Activated CD4-positive, alpha-beta memory T cell treated with anti-CD3 and anti-CD28 coated beads for 36 hours (primary cell): ENCODE measurements at regions not wholly inside any gene's neighbourhood (a gene's known extent, or its start where the extent isn't known, plus 50 kb on each side); places are given as distances from the start of the nearest gene placed in this dataset.

Experiments
- CTCF ChIA-PET: fragments of 350-600 bp; sonication (Branson Sonifier 250); formaldehyde crosslinking; loops from one replicate; lab custom pipeline; 2021; ENCODE audit warnings: antibody characterized with exemption, inconsistent platforms; lab: Charles Lee
- POLR2A ChIA-PET: fragments of 350-600 bp; sonication (Branson Sonifier 250); formaldehyde crosslinking; loops from one replicate; lab custom pipeline; 2021; ENCODE audit warnings: antibody characterized with exemption; lab: Charles Lee
- DNase-seq: peaks from one replicate; pipeline ENCODE4 v3.0.0-alpha.2; 2020
- H3K27ac Mint-ChIP-seq: one replicate; pipeline ENCODE4 v1.8.0; 2021; ENCODE audit warnings: mixed read lengths
- H3K27me3 Mint-ChIP-seq: one replicate; pipeline ENCODE4 v1.8.0; 2021; ENCODE audit warnings: mixed read lengths
- H3K36me3 Mint-ChIP-seq: one replicate; pipeline ENCODE4 v1.8.0; 2021; ENCODE audit warnings: mixed read lengths
- H3K4me1 Mint-ChIP-seq: one replicate; pipeline ENCODE4 v1.8.0; 2021; ENCODE audit warnings: low read depth, mixed read lengths
- H3K4me3 Mint-ChIP-seq: one replicate; pipeline ENCODE4 v1.8.0; 2021; ENCODE audit warnings: mild to moderate bottlenecking, mixed read lengths
- H3K9me3 Mint-ChIP-seq: one replicate; pipeline ENCODE4 v1.8.0; 2021; ENCODE audit warnings: mixed read lengths
- intact Hi-C: fragments of 100-400 bp; cut with micrococcal nuclease; formaldehyde crosslinking; loops from one replicate; pipeline ENCODE4 v1.15.1; 2023

GRCh38 chr4:3868211-3869173, 102.3 kb downstream of the ADRA2C start:
- Mint-ChIP-seq H3K36me3 (no peaks in the 10 kb centered on the region), H3K27ac (no peak overlapping the region), H3K4me1 (peaks cover 2% of the 10 kb centered on the region), H3K9me3 (no peaks in the 10 kb centered on the region), H3K4me3 (no peak overlapping the region), H3K27me3 (peaks cover 31% of the 10 kb centered on the region)
- CTCF ChIA-PET: no interaction called here
- POLR2A ChIA-PET: no interaction called here
- intact Hi-C loops: no loop called here
- no peak for DNase-seq

DNA sequence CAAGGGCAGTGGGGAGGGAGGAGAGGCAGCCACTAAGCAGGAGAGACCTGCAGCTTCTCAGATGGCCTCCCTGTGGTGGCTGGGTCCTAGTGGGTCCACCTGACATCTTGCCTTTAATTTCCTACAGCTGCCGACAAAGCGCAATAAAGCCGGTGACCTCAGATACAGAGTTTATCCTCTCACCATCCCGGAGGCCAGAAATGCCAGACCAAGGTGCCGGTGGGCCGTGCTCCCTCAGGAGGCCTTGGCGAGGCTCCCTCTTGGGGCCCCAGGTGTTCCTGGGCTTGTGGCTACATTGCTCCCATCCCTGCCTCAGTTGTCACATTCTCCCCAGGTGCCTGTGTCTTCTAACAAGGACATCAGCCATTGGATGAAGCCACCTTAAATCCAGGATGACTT, 103.0 kb downstream of the ADRA2C start:
- POLR2A ChIA-PET: no interaction called here
- Mint-ChIP-seq H3K36me3 (no peaks in the 10 kb centered on the region), H3K27ac (no peak overlapping the region), H3K4me3 (no peak overlapping the region), H3K27me3 (peaks cover 31% of the 10 kb centered on the region), H3K9me3 (no peaks in the 10 kb centered on the region), H3K4me1 (peaks cover 2% of the 10 kb centered on the region)
- CTCF ChIA-PET: no interaction called here
- intact Hi-C loops: no loop called here
- no peak for DNase-seq

GRCh38 chr4:3869661-3870566, 103.7 kb downstream of the ADRA2C start:
- no peaks in the 10 kb centered on the region for H3K9me3 Mint-ChIP-seq
- POLR2A ChIA-PET: no interaction called here
- DNase-seq: no peak
- no peaks in the 10 kb centered on the region for H3K36me3 Mint-ChIP-seq
- H3K27ac Mint-ChIP-seq: no peak overlapping the region
- CTCF ChIA-PET: interaction anchor here (1.0 kb wide), 1 partner anchor 11 kb away, joined by 3 read pairs; no protein-coding TSS in a partner anchor
- H3K4me1 Mint-ChIP-seq: peaks cover 2% of the 10 kb centered on the region
- peaks cover 36% of the 10 kb centered on the region for H3K27me3 Mint-ChIP-seq
- H3K4me3 Mint-ChIP-seq: no peak overlapping the region
- intact Hi-C loops: no loop called here

DNA sequence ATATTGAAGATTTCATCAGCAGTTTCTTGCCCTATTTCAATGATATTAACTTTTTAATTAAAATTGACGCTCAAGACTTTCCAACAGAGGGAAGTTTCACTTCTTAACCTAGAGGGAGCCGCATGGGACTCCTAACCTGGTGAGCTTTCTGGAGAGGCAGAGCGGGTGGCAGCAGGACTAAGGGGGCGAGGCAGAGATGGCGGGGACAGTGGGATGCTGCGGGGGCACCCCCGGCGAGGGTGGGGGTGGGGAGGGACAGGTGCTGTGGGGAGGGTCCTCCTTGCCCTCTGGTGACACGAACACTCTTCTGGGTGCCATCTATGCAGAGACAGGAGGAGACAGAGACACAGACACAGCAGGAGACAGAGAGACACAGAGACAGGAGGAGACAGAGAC, 104.4 kb downstream of the ADRA2C start:
- H3K4me1 Mint-ChIP-seq: peaks cover 2% of the 10 kb centered on the region
- H3K27me3 Mint-ChIP-seq: peaks cover 39% of the 10 kb centered on the region
- H3K27ac Mint-ChIP-seq: no peak overlapping the region

GRCh38 chr4:3871181-3871852, 105.1 kb downstream of the ADRA2C start:
- CTCF ChIA-PET: interaction anchor here (1.0 kb wide), 1 partner anchor 10 kb away, joined by 3 read pairs; no protein-coding TSS in a partner anchor
- peak; percentile 28 for DNase-seq
- H3K4me1 Mint-ChIP-seq: peaks cover 2% of the 10 kb centered on the region
- no peak overlapping the region for H3K27ac Mint-ChIP-seq
- H3K4me3 Mint-ChIP-seq: no peak overlapping the region
- POLR2A ChIA-PET: no interaction called here
- peaks cover 35% of the 10 kb centered on the region for H3K27me3 Mint-ChIP-seq
- no peaks in the 10 kb centered on the region for H3K36me3 Mint-ChIP-seq
- intact Hi-C loops: no loop called here
- no peaks in the 10 kb centered on the region for H3K9me3 Mint-ChIP-seq

More for the DNA sequence above, 104.4 kb downstream of the ADRA2C start:
- no peak overlapping the region for H3K4me3 Mint-ChIP-seq
- H3K36me3 Mint-ChIP-seq: no peaks in the 10 kb centered on the region
- ChIA-PET CTCF (interaction anchor here (1.0 kb wide), 1 partner anchor 10 kb away, joined by 3 read pairs; no protein-coding TSS in a partner anchor), POLR2A (no interaction called here)
- no peaks in the 10 kb centered on the region for H3K9me3 Mint-ChIP-seq
- intact Hi-C loops: no loop called here
- peak; percentile 1 for DNase-seq

GRCh38 chr4:3871881-3872833, 106.0 kb downstream of the ADRA2C start:
- DNase-seq: peak; percentile 5
- Mint-ChIP-seq H3K9me3 (peaks cover under 1% of the 10 kb centered on the region), H3K27ac (no peak overlapping the region), H3K4me3 (no peak overlapping the region), H3K36me3 (no peaks in the 10 kb centered on the region), H3K27me3 (peaks cover 40% of the 10 kb centered on the region), H3K4me1 (peaks cover 2% of the 10 kb centered on the region)
- POLR2A ChIA-PET: no interaction called here
- CTCF ChIA-PET: no interaction called here
- intact Hi-C loops: no loop called here

- DNase-seq: peak; percentile 3
- peaks cover 6% of the 10 kb centered on the region for H3K36me3 Mint-ChIP-seq
- H3K27ac Mint-ChIP-seq: no peak overlapping the region
- ChIA-PET CTCF (no interaction called here), POLR2A (no interaction called here)
- H3K4me3 Mint-ChIP-seq: no peak overlapping the region
- H3K4me1 Mint-ChIP-seq: peaks cover 2% of the 10 kb centered on the region
- peaks cover 6% of the 10 kb centered on the region for H3K9me3 Mint-ChIP-seq
- H3K27me3 Mint-ChIP-seq: peaks cover 46% of the 10 kb centered on the region
- intact Hi-C loops: no loop called here
Observed at GRCh38 chr4:3872834-3873313, 106.7 kb downstream of the ADRA2C start.

GRCh38 chr4:3873408-3874027, 107.3 kb downstream of the ADRA2C start:
- Mint-ChIP-seq H3K36me3 (peaks cover 11% of the 10 kb centered on the region), H3K4me1 (peaks cover 2% of the 10 kb centered on the region), H3K27ac (no peak overlapping the region), H3K4me3 (no peak overlapping the region), H3K9me3 (peaks cover 13% of the 10 kb centered on the region), H3K27me3 (peaks cover 52% of the 10 kb centered on the region)
- ChIA-PET CTCF (no interaction called here), POLR2A (no interaction called here)
- intact Hi-C loops: no loop called here
- peak; percentile 3 for DNase-seq

- Mint-ChIP-seq H3K36me3 (peaks cover 11% of the 10 kb centered on the region), H3K27me3 (peaks cover 55% of the 10 kb centered on the region), H3K9me3 (peaks cover 13% of the 10 kb centered on the region), H3K27ac (no peak overlapping the region), H3K4me1 (peaks cover 2% of the 10 kb centered on the region), H3K4me3 (no peak overlapping the region)
- CTCF ChIA-PET: no interaction called here
- POLR2A ChIA-PET: no interaction called here
- intact Hi-C loops: no loop called here
- DNase-seq: no peak
Observed at GRCh38 chr4:3874028-3874415, 107.8 kb downstream of the ADRA2C start.

GRCh38 chr4:3874525-3875110, 108.4 kb downstream of the ADRA2C start:
- CTCF ChIA-PET: no interaction called here
- intact Hi-C loops: no loop called here
- POLR2A ChIA-PET: no interaction called here
- Mint-ChIP-seq H3K27me3 (peaks cover 60% of the 10 kb centered on the region), H3K27ac (no peak overlapping the region), H3K36me3 (peaks cover 11% of the 10 kb centered on the region), H3K4me1 (peaks cover 8% of the 10 kb centered on the region), H3K9me3 (peaks cover 13% of the 10 kb centered on the region), H3K4me3 (no peak overlapping the region)
- DNase-seq: no peak
